ENCODE measurements at regions not wholly inside any gene's neighbourhood (a gene's known extent, or its start where the extent isn't known, plus 50 kb on each side); places are given as distances from the start of the nearest gene placed in this dataset.
A peak's percentile ranks its signal among the peaks of the same experiment; 100 is the strongest.

GRCh38 chr13:111517641-111518010, 197.2 kb downstream of the TEX29 start:
- no peaks in the 10 kb centered on the region for H3K9me3 ChIP-seq
- H3K4me1 ChIP-seq = no peaks in the 10 kb centered on the region
- DNase-seq (no peak), ATAC-seq (no peak)
- WGBS, 2 donors = 53 to 85% methylated on average over 3 to 4 of the region's 10 CpGs
- H3K27me3 ChIP-seq = no peaks in the 10 kb centered on the region
- H3K4me3 ChIP-seq = no peak overlapping the region
- TF ChIP-seq POLR2A (IDR thresholded peaks at IDR 0.05) (no peak), CTCF (IDR thresholded peaks at IDR 0.05) (no peak)
- intact Hi-C loops (cut with DNase I) = no loop called here
- no peak overlapping the region for H3K27ac ChIP-seq
- H3K36me3 ChIP-seq (replicated peaks in 1 of 2; ENCODE audit: insufficient read depth in 1 of 2, low read depth in 2 of 2) = no peaks in the 10 kb centered on the region

- intact Hi-C loops (cut with DNase I) = no loop called here
- peak; percentile 45 for ATAC-seq
These were observed 197.8 kb downstream of the TEX29 start for GRCh38 chr13:111518161-111518792.

GRCh38 chr13:111519041-111519440, 198.6 kb downstream of the TEX29 start:
- no peak overlapping the region for H3K27ac ChIP-seq
- intact Hi-C loops (cut with DNase I) = no loop called here
- no peak for DNase-seq
- H3K4me3 ChIP-seq = no peak overlapping the region
- 54 to 86% methylated on average over 5 to 8 of the region's 8 CpGs for WGBS, 2 donors
- no peak for TF ChIP-seq CTCF (IDR thresholded peaks at IDR 0.05)
- TF ChIP-seq POLR2A (IDR thresholded peaks at IDR 0.05) = no peak
- no peaks in the 10 kb centered on the region for H3K36me3 ChIP-seq (replicated peaks in 1 of 2; ENCODE audit: insufficient read depth in 1 of 2, low read depth in 2 of 2)
- H3K9me3 ChIP-seq = no peaks in the 10 kb centered on the region
- H3K4me1 ChIP-seq = no peaks in the 10 kb centered on the region
- no peaks in the 10 kb centered on the region for H3K27me3 ChIP-seq
- no peak for ATAC-seq

More at GRCh38 chr13:111518161-111518792, 197.8 kb downstream of the TEX29 start:
- peak; percentile 27 to 59 (median 40) for DNase-seq
- no peaks in the 10 kb centered on the region for H3K4me1 ChIP-seq
- H3K27ac ChIP-seq = no peak overlapping the region
- no peaks in the 10 kb centered on the region for H3K36me3 ChIP-seq (replicated peaks in 1 of 2; ENCODE audit: insufficient read depth in 1 of 2, low read depth in 2 of 2)
- TF ChIP-seq POLR2A (IDR thresholded peaks at IDR 0.05) = no peak
- peak in 5 of 7 experiments; percentile 15 to 59 (median 46) for TF ChIP-seq CTCF (IDR thresholded peaks at IDR 0.05)
- H3K27me3 ChIP-seq = no peaks in the 10 kb centered on the region
- H3K9me3 ChIP-seq = no peaks in the 10 kb centered on the region
- no peak overlapping the region for H3K4me3 ChIP-seq
- 51 to 53% methylated on average over 18 to 19 of the region's 24 CpGs for WGBS, 2 donors

- Histone ChIP-seq H3K4me1 (no peaks in the 10 kb centered on the region), H3K27me3 (no peaks in the 10 kb centered on the region), H3K27ac (no peak overlapping the region), H3K36me3 (replicated peaks in 1 of 2; ENCODE audit: insufficient read depth in 1 of 2, low read depth in 2 of 2) (no peaks in the 10 kb centered on the region), H3K9me3 (no peaks in the 10 kb centered on the region), H3K4me3 (no peak overlapping the region)
- DNase-seq = no peak
- intact Hi-C loops (cut with DNase I) = no loop called here
- WGBS, 2 donors = 75 to 79% methylated on average over 18 to 25 of the region's 25 CpGs
- no peak for ATAC-seq
- no peak for TF ChIP-seq CTCF (IDR thresholded peaks at IDR 0.05)
- no peak for TF ChIP-seq POLR2A (IDR thresholded peaks at IDR 0.05)
These were observed 199.2 kb downstream of the TEX29 start for GRCh38 chr13:111519490-111520170.

GRCh38 chr13:111521030-111521429, 200.6 kb downstream of the TEX29 start:
- Histone ChIP-seq H3K27ac (no peak overlapping the region), H3K9me3 (no peaks in the 10 kb centered on the region), H3K36me3 (replicated peaks in 1 of 2; ENCODE audit: insufficient read depth in 1 of 2, low read depth in 2 of 2) (no peaks in the 10 kb centered on the region), H3K4me1 (no peaks in the 10 kb centered on the region), H3K4me3 (no peak overlapping the region), H3K27me3 (no peaks in the 10 kb centered on the region)
- TF ChIP-seq CTCF (IDR thresholded peaks at IDR 0.05) = no peak
- no peak for TF ChIP-seq POLR2A (IDR thresholded peaks at IDR 0.05)
- no peak for ATAC-seq
- intact Hi-C loops (cut with DNase I) = no loop called here
- DNase-seq = no peak
- 78 to 83% methylated on average over 3 to 10 of the region's 10 CpGs for WGBS, 2 donors

Data from body of pancreas (tissue), 4 donors.